ENCODE measurements at regions not wholly inside any gene's neighbourhood (a gene's known extent, or its start where the extent isn't known, plus 50 kb on each side); places are given as distances from the start of the nearest gene placed in this dataset.
A peak's percentile ranks its signal among the peaks of the same experiment; 100 is the strongest.

GRCh38 chr5:39599721-39600431, 175.1 kb upstream of the DAB2 start:
- Histone ChIP-seq H3K9ac (ENCODE audit: low read length) (no peak overlapping the region), H3K4me3 (ENCODE audit: low read length) (no peak overlapping the region), H3K9me2 (replicated peaks; ENCODE audit: insufficient read depth, low read length) (no peaks in the 10 kb centered on the region), H4K20me1 (ENCODE audit: insufficient read depth, low read length) (no peaks in the 10 kb centered on the region), H3K9me3 (replicated peaks; ENCODE audit: insufficient read depth, low read length) (no peaks in the 10 kb centered on the region), H3K79me2 (ENCODE audit: low read length) (no peaks in the 10 kb centered on the region), H3K4me2 (ENCODE audit: low read depth, low read length) (no peak overlapping the region), H3K27me3 (replicated peaks; ENCODE audit: insufficient read depth, low read length) (no peaks in the 10 kb centered on the region), H3K36me3 (replicated peaks; ENCODE audit: insufficient read depth, low read length) (no peaks in the 10 kb centered on the region), H3K4me1 (ENCODE audit: low read length) (no peaks in the 10 kb centered on the region), H2AFZ (ENCODE audit: low read length) (no peak overlapping the region), H3K27ac (ENCODE audit: low read length) (no peak overlapping the region), H3F3A (ENCODE audit: insufficient read depth, low read length) (no peaks in the 10 kb centered on the region)
- TF ChIP-seq EZH2phosphoT487 (IDR thresholded peaks at IDR 0.05; ENCODE audit: low read length), result no peak
- TF ChIP-seq CTCF (IDR thresholded peaks at IDR 0.05; ENCODE audit: low read length), result peak; percentile 61
- DNase-seq, result peak; percentile 44

- H3K9me2 ChIP-seq (replicated peaks; ENCODE audit: insufficient read depth, low read length), result no peaks in the 10 kb centered on the region
- H3K27me3 ChIP-seq (replicated peaks; ENCODE audit: insufficient read depth, low read length), result no peaks in the 10 kb centered on the region
- no peaks in the 10 kb centered on the region for H3K36me3 ChIP-seq (replicated peaks; ENCODE audit: insufficient read depth, low read length)
- no peaks in the 10 kb centered on the region for H4K20me1 ChIP-seq (ENCODE audit: insufficient read depth, low read length)
- H3F3A ChIP-seq (ENCODE audit: insufficient read depth, low read length), result no peaks in the 10 kb centered on the region
- H2AFZ ChIP-seq (ENCODE audit: low read length), result no peak overlapping the region
- DNase-seq, result no peak
- H3K4me1 ChIP-seq (ENCODE audit: low read length), result no peaks in the 10 kb centered on the region
- no peak overlapping the region for H3K4me3 ChIP-seq (ENCODE audit: low read length)
- H3K9ac ChIP-seq (ENCODE audit: low read length), result no peak overlapping the region
- no peaks in the 10 kb centered on the region for H3K9me3 ChIP-seq (replicated peaks; ENCODE audit: insufficient read depth, low read length)
- H3K4me2 ChIP-seq (ENCODE audit: low read depth, low read length), result no peak overlapping the region
- H3K27ac ChIP-seq (ENCODE audit: low read length), result no peak overlapping the region
- TF ChIP-seq EZH2 (optimal IDR thresholded peaks at IDR 0.05; ENCODE audit: low read depth, low read length), result no peak
- H3K79me2 ChIP-seq (ENCODE audit: low read length), result no peaks in the 10 kb centered on the region
These were observed 174.0 kb upstream of the DAB2 start for GRCh38 chr5:39598661-39599248.

- Histone ChIP-seq H3F3A (ENCODE audit: insufficient read depth, low read length) (no peaks in the 10 kb centered on the region), H3K9ac (ENCODE audit: low read length) (no peak overlapping the region), H3K4me2 (ENCODE audit: low read depth, low read length) (no peak overlapping the region), H3K9me3 (replicated peaks; ENCODE audit: insufficient read depth, low read length) (no peaks in the 10 kb centered on the region), H3K36me3 (replicated peaks; ENCODE audit: insufficient read depth, low read length) (no peaks in the 10 kb centered on the region), H2AFZ (ENCODE audit: low read length) (no peak overlapping the region), H3K27ac (ENCODE audit: low read length) (no peak overlapping the region), H3K9me2 (replicated peaks; ENCODE audit: insufficient read depth, low read length) (no peaks in the 10 kb centered on the region), H3K4me3 (ENCODE audit: low read length) (no peak overlapping the region), H3K79me2 (ENCODE audit: low read length) (no peaks in the 10 kb centered on the region), H3K27me3 (replicated peaks; ENCODE audit: insufficient read depth, low read length) (no peaks in the 10 kb centered on the region), H3K4me1 (ENCODE audit: low read length) (no peaks in the 10 kb centered on the region), H4K20me1 (ENCODE audit: insufficient read depth, low read length) (no peaks in the 10 kb centered on the region)
- no peak for TF ChIP-seq CTCF (IDR thresholded peaks at IDR 0.05; ENCODE audit: low read length)
- no peak for TF ChIP-seq EZH2 (optimal IDR thresholded peaks at IDR 0.05; ENCODE audit: low read depth, low read length)
- no peak for TF ChIP-seq EZH2phosphoT487 (IDR thresholded peaks at IDR 0.05; ENCODE audit: low read length)
- no peak for DNase-seq
These were observed 163.4 kb upstream of the DAB2 start for GRCh38 chr5:39588179-39588578.

- Histone ChIP-seq H3F3A (ENCODE audit: insufficient read depth, low read length) (no peaks in the 10 kb centered on the region), H3K4me3 (ENCODE audit: low read length) (no peak overlapping the region), H3K4me2 (ENCODE audit: low read depth, low read length) (no peak overlapping the region), H3K36me3 (replicated peaks; ENCODE audit: insufficient read depth, low read length) (no peaks in the 10 kb centered on the region), H3K27me3 (replicated peaks; ENCODE audit: insufficient read depth, low read length) (no peaks in the 10 kb centered on the region), H3K27ac (ENCODE audit: low read length) (no peak overlapping the region), H3K9me3 (replicated peaks; ENCODE audit: insufficient read depth, low read length) (no peaks in the 10 kb centered on the region), H3K9ac (ENCODE audit: low read length) (no peak overlapping the region), H4K20me1 (ENCODE audit: insufficient read depth, low read length) (no peaks in the 10 kb centered on the region), H3K79me2 (ENCODE audit: low read length) (no peaks in the 10 kb centered on the region), H3K4me1 (ENCODE audit: low read length) (no peaks in the 10 kb centered on the region), H2AFZ (ENCODE audit: low read length) (no peak overlapping the region), H3K9me2 (replicated peaks; ENCODE audit: insufficient read depth, low read length) (no peaks in the 10 kb centered on the region)
- no peak for DNase-seq
- TF ChIP-seq CTCF (IDR thresholded peaks at IDR 0.05; ENCODE audit: low read length), result no peak
- no peak for TF ChIP-seq EZH2 (optimal IDR thresholded peaks at IDR 0.05; ENCODE audit: low read depth, low read length)
- TF ChIP-seq EZH2phosphoT487 (IDR thresholded peaks at IDR 0.05; ENCODE audit: low read length), result no peak
These were observed 162.9 kb upstream of the DAB2 start for GRCh38 chr5:39587675-39588074.

Measured in MM.1S (cell line).